HEK293T (cell line): ENCODE measurements at regions not wholly inside any gene's neighbourhood (a gene's known extent, or its start where the extent isn't known, plus 50 kb on each side); places are given as distances from the start of the nearest gene placed in this dataset.

Experiments
- CTCF ChIA-PET: fragments of 350-600 bp; formaldehyde crosslinking; extraction: SDS; loops from one replicate; lab custom pipeline; 2021; ENCODE audit warnings: antibody characterized with exemption, inconsistent platforms; lab: Yijun Ruan, JAX
- POLR2A ChIA-PET: fragments of 350-600 bp; formaldehyde crosslinking; extraction: SDS; loops from one replicate; lab custom pipeline; 2020; ENCODE audit warnings: antibody characterized with exemption, inconsistent platforms; lab: Yijun Ruan, JAX
- DNase-seq: peaks from one replicate; pipeline ENCODE4 v3.0.0; 2012; ENCODE audit warnings: mixed read lengths; ENCODE audit errors: extremely low spot score
- BHLHE40 ChIP-seq: fragments of 450-650 bp; IDR thresholded peaks from 2 replicates; pipeline ENCODE4 v1.6.1; 2016; ENCODE audit warnings: mild to moderate bottlenecking, moderate library complexity, borderline replicate concordance
- ELF4 ChIP-seq: fragments of 450-650 bp; IDR thresholded peaks from 2 replicates; pipeline ENCODE4 v1.6.1; 2017; ENCODE audit warnings: antibody characterized with exemption
- FOXM1 ChIP-seq: fragments of 450-650 bp; IDR thresholded peaks from 2 replicates; pipeline ENCODE4 v1.6.1; 2017; ENCODE audit warnings: mild to moderate bottlenecking, borderline replicate concordance
- LEF1 ChIP-seq: fragments of 450-650 bp; IDR thresholded peaks from 2 replicates; pipeline ENCODE4 v1.6.1; 2017; ENCODE audit warnings: mild to moderate bottlenecking, borderline replicate concordance
- NFRKB ChIP-seq: fragments of 450-650 bp; IDR thresholded peaks from 2 replicates; pipeline ENCODE4 v1.6.1; 2016; ENCODE audit warnings: mild to moderate bottlenecking, moderate library complexity
- SUZ12 ChIP-seq: fragments of 450-650 bp; IDR thresholded peaks from 2 replicates; pipeline ENCODE4 v1.6.1; 2016; ENCODE audit warnings: mild to moderate bottlenecking
- TF ChIP-seq, protein P1 (sequence below): fragments of 450-650 bp; IDR thresholded peaks from 2 replicates; pipeline ENCODE4 v1.6.1; 2016

- TF ChIP-seq BHLHE40 (no peak), NFRKB (no peak)
- CTCF ChIA-PET = no interaction called here
- DNase-seq = no peak
- POLR2A ChIA-PET = no interaction called here
Measured at GRCh38 chr16:20136446-20136968, 62.8 kb upstream of the GPR139 start.

- CTCF ChIA-PET = interaction anchor here (0.6 kb wide), 1 partner anchor 241 kb away, joined by 3 read pairs; no protein-coding TSS in a partner anchor
- POLR2A ChIA-PET = no interaction called here
- DNase-seq = no peak
- TF ChIP-seq, protein P1, sequence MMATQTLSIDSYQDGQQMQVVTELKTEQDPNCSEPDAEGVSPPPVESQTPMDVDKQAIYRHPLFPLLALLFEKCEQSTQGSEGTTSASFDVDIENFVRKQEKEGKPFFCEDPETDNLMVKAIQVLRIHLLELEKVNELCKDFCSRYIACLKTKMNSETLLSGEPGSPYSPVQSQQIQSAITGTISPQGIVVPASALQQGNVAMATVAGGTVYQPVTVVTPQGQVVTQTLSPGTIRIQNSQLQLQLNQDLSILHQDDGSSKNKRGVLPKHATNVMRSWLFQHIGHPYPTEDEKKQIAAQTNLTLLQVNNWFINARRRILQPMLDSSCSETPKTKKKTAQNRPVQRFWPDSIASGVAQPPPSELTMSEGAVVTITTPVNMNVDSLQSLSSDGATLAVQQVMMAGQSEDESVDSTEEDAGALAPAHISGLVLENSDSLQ = no peak
- TF ChIP-seq SUZ12 = no peak
- no peak for TF ChIP-seq LEF1
- TF ChIP-seq ELF4 = no peak
- TF ChIP-seq FOXM1 = no peak
Measured at GRCh38 chr16:20129375-20129774, 55.7 kb upstream of the GPR139 start.
